ENCODE measurements at regions not wholly inside any gene's neighbourhood (a gene's known extent, or its start where the extent isn't known, plus 50 kb on each side); places are given as distances from the start of the nearest gene placed in this dataset.

DNA sequence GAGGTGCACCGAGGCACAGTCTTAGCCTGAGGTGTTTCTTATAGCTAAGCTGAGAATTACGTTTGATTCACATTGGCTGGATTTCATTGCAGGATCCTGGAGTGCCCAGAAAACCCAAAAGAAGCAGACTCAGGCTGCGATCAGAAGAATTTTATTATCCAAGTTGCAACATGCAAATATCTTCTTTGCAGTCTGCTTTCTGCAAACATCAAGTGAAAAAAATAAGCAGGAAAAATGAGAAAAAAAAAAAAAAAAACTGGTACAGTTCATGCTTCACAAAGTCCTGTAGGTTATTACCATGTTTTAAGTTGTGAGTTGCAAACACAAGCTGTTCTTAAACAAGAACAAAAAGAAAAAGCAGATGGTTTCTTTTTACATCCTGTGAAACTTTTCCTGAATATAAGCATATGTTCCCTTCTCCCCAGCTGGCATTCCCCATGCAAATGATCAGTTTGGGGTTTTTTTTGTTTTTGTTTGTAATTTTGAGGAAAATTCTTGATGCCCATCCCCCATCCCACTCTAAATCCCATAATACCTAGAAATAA lies 349.0 kb downstream of the CBLN4 start:
- TF ChIP-seq POLR2A (IDR thresholded peaks at IDR 0.05) (no peak), POLR2AphosphoS5 (IDR thresholded peaks at IDR 0.05) (no peak)
- TF ChIP-seq, protein P1, sequence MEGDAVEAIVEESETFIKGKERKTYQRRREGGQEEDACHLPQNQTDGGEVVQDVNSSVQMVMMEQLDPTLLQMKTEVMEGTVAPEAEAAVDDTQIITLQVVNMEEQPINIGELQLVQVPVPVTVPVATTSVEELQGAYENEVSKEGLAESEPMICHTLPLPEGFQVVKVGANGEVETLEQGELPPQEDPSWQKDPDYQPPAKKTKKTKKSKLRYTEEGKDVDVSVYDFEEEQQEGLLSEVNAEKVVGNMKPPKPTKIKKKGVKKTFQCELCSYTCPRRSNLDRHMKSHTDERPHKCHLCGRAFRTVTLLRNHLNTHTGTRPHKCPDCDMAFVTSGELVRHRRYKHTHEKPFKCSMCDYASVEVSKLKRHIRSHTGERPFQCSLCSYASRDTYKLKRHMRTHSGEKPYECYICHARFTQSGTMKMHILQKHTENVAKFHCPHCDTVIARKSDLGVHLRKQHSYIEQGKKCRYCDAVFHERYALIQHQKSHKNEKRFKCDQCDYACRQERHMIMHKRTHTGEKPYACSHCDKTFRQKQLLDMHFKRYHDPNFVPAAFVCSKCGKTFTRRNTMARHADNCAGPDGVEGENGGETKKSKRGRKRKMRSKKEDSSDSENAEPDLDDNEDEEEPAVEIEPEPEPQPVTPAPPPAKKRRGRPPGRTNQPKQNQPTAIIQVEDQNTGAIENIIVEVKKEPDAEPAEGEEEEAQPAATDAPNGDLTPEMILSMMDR (IDR thresholded peaks at IDR 0.05 in 8 of 11, conservative IDR thresholded peaks at IDR 0.05 in 3 of 11) = no peak

Measured in spleen (tissue), 7 donors.